Stimulated activated CD8-positive, alpha-beta memory T cell treated with anti-CD3 and anti-CD28 coated beads, Interleukin-7, amount 100 ng/mL, for 4 hours (primary cell): ENCODE measurements at regions not wholly inside any gene's neighbourhood (a gene's known extent, or its start where the extent isn't known, plus 50 kb on each side); places are given as distances from the start of the nearest gene placed in this dataset.

Source experiments
- DNase-seq, 2 donors: peaks; one replicate each; pipeline ENCODE4 v3.0.0-alpha.2; 2020; ENCODE audit warnings: low read depth in 2 of 2

DNA sequence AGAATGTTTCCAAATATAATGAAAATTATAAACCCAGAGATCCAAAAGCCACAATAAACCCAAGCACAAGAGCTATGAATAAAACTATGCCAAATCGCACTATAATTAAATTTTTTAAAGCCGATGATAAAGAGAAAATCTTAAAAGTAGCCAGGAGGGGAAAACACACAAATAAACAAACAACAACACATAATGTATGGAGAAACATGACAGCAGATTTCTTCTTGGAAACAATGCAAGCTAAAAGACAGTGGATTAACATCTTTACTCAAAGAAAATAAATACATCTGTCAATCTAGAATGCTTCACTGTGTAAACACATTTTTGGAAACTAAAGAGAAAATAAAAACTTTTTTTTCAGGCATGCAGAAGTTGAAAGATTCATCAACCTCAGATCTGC lies 53.0 kb upstream of the SMOX start:
- DNase-seq: no peak

DNA sequence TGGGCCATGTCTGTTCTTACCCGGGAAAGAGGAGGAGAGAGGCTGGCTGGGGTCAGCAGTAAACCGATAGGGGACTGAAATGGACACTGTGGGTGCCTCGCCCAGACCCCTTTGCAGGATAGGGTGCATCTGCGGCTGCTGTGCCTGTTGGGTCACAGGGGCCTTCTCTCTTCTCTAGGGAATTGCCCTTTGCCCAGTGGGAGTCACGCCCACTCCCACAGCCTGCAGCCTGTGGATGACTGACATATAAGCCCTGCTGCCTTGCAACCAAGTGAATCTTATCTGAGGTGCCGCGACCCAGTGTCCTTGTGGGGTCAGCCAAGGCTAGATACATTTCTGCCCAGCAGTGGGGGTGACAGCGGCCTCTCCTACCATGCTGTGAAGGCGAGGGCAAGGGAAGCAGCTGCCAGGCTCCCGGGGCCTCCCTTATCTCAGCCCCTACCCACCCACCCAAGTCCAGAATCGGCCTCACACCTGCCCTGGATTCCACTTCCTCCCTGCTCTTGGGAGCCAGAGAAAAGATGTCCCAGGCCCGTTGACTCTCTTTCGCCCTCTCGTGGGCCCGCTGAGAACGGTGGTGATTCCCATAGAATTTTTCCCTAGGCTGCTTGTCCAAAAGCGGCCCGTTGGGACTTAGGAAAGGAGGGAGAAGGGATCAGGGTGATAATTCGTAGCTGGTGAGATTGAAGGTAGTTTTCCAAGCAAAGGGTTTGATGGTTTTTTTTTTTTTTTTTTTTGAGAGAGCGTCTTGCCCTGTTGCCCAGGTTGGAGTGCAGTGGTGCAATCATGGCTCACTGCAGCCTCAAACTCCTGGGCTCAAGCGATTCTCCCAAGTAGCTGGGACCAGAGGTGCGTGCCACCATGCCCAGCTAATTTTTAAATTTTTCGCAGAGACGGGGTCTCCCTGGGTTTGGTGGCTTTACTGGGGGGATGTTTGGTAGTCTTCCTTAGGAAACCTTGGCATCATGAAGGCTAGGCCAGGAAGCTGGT lies 56.8 kb upstream of the SMOX start:
- peak in 1 of 2 donors; percentile 7 for DNase-seq

DNA sequence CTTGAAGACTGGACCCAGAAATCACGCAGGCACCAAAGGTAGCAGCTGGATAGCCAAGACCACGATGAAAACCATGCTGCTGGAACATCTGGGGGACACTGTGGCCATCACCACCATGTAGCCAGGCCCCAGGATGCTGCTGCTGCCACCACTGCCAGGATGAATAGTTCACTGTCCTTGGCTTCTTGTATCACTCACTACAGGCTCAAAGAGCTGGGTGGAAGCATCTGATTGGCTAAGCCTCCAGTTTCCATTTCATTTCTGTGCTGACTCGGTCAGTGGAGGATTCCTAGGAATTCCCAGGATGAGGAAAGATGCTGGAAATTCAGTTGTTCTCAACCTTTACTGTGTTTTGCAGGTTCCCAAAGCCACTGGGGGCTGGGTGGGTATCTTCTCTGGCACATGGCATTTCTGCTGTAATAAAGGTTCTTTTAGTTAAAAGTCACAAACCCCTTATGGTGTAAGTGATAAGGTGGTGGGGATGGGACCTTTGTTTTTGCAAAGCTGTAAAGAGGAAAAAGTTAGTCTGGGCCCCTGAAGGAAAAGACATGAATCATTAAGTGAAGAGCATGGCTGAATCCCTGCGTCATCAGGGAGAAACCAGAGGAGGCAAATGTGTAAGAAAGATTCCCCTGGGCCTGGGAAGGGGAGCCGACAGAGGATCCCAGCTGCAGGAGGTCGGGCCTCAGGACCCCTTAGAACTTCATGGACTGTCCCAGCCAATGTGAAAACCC lies 57.7 kb upstream of the SMOX start:
- no peak for DNase-seq

DNA sequence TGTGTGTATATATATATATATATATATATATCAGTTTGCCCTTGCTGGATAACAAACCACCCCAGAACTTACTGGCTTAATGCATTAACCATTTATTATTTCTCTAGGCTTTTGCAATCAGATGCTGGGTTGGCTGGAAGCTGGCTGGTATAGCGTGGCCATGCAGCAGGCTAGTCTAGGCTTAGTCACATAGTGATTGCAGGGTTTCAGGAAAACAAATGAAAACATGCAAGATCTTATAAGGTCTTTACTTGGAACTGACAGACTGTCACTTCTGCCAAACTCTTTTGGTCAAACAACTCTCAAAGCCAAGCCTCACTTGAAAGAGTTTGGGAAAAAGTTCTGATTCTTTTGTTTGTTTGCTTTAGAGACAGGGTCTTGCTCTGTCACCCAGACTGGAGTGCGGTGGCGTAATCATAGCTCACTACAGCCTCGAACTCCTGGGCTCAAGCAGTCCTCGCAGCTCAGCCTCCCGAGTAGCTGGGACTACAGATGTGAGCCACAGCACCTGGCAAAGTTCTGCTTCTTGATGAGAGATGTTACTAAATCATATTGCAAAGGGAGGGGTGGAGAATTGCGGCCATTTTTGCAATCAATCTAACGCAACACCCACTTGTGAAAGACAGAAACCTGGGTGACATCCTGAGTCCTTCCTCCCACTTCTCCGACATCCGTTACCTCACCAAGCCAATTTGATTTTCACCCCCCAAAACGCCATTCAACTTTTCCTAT lies 58.7 kb upstream of the SMOX start:
- DNase-seq: no peak

GRCh38 chr20:4088766-4089165 lies 59.9 kb upstream of the SMOX start:
- no peak for DNase-seq

DNA sequence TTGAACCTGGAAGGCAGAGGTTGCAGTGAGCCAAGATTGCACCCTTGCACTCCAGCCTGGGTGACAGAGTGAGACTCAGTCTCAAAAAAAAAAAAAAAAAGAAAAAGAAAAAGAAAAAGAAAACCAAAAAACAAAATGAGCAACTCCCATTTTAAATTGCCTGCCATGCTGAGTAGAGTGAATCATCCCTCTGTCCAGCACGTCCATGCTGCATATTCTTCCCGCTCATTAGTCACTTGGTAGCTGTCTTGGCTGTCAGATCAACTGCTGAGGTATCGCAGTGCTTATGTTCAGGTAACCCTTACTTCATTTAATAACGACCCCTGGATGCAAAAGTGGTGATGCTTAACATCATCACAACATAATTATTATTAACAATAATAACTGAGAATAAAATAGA lies 60.7 kb upstream of the SMOX start:
- no peak for DNase-seq

DNA sequence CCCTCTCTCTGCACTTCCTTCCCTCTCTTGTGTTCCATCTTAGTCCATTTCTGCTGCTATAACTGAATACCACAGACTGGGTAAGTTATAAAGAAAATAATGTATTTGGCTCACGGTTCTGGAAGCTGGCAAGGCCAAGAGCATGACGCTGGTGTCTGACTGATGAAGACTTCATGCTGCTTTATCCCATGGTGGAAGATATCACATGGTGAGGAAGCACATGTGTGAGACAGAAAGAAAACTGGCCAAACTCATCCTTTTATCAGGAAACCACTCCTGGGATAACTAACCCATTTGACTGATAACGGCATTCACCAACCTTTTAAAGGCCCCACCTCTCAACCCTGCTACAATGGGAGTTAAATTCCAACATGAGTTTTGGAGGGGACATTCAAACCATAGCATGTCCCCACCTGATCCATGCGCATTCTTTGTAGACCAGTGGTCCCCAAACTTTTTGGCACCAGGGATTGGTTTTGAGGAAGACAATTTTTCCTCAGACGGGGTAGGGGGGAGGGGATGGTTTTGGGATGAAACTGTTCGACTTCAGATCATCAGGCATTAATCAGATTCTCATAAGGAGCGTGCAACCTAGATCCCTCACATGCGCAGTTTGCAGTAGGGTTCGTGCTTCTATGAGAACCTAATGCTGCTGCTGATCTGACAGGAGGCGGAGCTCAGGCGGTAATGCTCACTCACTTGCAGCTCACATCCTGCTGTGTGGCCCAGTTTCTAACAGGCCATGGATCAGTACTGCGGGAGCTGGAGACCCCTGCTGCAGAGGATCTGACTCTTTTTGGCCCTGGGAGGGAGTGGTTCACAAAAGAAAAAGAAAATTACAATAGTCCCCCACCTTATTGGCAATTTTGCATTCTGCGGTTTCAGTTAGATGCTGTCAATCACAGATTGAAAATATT lies 61.6 kb upstream of the SMOX start:
- DNase-seq: no peak

DNA sequence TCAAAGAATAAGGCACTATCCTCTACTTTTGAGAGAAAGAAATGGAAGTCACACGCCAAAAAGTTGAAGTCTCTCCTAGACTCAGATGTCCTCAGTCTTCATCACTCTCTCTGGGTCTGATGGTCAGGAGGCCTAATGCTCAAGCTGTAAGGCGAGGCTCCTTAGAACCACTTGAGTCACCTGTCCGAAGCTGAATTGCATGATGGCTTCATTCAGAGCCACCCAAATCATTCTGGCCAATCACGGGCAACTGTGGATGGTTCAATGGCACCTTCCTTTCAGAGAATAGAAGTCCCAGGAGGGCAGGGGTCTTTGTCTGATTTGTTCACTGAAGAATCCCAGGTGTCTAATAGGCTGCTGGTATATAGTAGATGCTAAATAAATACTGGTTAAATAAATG lies 63.9 kb upstream of the SMOX start:
- DNase-seq: no peak

DNA sequence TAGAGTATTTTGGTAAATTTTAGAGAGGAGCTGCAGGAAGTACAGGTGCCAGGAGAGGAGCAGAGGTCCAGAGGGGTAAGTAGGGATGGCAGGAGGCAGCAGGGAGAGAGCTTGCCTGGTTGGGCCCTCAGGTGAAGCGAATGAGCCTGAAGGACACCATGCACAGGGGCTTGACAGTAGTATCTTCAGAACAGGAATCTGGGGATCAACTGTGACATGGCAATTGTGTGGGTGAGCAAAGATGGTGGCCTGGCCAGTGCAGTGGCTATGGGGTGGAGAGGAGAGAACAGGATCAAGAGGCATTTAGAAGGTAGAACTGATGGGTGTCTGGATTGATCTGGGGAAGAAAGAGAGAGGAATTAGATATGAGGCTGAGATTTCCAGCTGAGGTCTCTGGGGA lies 64.5 kb upstream of the SMOX start:
- DNase-seq: no peak

GRCh38 chr20:4083098-4083865 lies 65.3 kb upstream of the SMOX start:
- no peak for DNase-seq

- peak in 1 of 2 donors; percentile 6 for DNase-seq
Observed at GRCh38 chr20:4082406-4083097, 66.1 kb upstream of the SMOX start.

DNA sequence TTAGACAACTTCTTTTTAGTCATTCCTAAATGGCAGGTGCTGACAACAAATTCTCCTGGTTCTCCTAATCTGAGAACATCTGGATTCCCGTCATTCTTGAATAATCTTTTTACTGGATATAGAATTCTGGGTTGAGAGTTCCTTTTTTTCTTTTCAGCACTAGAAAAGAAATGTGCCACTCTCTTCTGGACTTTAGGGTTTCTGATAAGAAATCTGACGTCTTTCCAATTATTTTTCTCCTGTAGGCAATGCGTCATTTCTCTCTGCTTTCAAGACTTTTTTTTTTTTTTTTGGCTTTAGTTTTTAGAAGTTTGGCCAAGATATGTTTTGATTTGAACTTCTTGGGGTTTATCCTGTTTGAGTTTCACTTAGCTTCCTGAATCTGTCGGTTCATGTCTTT lies 66.1 kb upstream of the RNF24 start:
- no peak for DNase-seq

DNA sequence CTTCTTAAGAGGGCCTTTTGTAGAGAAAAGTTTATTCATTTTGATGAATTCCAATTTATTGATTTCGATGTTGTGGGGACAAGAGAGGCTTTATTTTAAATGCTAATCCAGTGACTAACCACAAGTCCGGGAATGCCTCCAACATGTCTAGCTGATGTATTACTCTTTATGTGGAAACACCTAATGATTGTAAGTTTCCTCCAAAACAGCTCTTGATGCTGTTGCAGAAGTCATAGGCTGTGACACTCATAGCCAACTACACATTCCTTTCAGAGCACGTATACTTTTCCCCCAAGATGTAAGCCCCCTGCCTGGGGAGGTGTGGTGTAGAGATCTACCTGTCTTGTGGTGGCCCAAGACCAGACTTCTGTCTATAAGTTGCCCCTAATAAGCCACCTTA lies 61.3 kb upstream of the RNF24 start:
- DNase-seq: no peak

GRCh38 chr20:4076033-4076432 lies 60.7 kb upstream of the RNF24 start:
- DNase-seq: no peak

DNA sequence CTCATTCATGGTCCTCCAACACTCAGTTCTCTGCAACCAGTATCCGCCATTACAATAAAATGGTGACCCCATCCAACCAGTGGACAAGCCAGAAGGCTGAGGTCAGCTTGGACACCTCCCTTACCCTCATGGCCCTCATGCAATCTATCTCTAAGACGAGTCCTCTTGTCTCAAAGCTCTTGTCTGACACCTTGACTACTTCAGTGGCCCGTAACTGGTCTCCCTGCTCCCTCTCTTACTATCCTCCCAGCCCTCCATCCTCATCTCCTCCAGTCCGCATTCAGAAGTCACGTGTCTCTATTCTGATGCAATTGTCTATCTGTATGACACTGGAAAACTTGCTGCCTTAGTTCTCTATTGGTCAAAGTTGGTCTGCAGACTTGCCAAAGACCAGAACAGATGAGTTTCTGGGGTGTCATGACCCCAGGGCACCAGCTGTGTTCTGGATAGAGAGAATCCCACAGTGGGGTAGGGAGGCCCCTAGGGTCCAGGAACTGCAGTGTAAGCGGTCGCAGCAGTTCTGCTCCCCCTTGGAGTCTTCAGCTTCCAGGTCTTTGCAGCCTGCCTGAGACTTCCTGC lies 59.6 kb upstream of the RNF24 start:
- DNase-seq: no peak

DNA sequence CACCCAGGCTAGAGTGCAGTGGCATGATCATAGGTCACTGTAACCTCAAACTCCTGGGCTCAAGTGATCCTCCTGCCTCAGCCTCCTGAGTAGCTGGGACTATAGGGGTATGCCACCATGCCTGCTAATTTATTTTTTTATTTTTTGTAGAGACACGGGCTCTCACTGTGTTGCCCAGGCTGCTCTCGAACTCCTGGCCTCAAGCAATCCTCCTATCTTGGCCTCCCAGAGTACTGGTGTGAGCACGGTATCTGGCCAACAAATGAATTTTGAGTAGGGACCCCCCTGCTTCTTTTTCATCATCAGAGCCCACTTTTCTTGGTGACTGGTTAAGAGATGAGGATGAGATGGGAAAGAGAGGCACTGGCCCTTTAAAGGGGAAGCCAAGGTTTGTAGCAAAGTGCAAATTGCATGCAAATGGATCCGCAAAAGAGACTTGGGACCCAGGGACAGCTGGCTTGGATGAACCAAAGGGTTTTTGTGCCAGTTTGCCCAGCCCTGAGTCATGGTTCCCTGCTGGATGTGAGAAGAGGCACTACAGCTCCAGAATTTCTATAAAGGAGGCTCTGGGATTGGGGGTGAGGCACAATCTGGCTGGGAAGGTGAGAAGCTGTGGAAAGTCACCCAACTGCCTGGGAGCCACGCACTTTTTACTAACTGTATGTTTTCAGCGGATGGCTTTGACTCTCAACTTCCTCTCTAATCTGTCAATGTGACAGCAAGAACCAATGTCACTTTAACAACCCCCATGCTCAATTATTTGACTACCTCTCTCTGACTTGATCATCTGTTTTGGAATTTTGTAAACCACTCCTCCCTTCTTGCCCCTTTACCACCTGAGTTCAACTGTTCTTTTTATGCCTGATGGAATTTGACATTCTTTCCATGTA lies 58.7 kb upstream of the RNF24 start:
- DNase-seq: no peak

- DNase-seq: no peak
Observed at GRCh38 chr20:4071178-4071693, 55.9 kb upstream of the RNF24 start.
